ENCODE measurements at regions not wholly inside any gene's neighbourhood (a gene's known extent, or its start where the extent isn't known, plus 50 kb on each side); places are given as distances from the start of the nearest gene placed in this dataset.
A peak's percentile ranks its signal among the peaks of the same experiment; 100 is the strongest.

- Mint-ChIP-seq H3K27ac (no peak overlapping the region), H3K27me3 (ENCODE audit: insufficient read depth, low read depth, poor library complexity) (peaks cover 4% of the 10 kb centered on the region), H3K4me1 (peaks cover 18% of the 10 kb centered on the region), H3K9me3 (no peaks in the 10 kb centered on the region), H3K36me3 (ENCODE audit: low read depth) (no peaks in the 10 kb centered on the region), H3K4me3 (no peak overlapping the region)
- Histone ChIP-seq H4K20me1 (replicated peaks; ENCODE audit: insufficient read depth) (no peaks in the 10 kb centered on the region), H3F3A (replicated peaks; ENCODE audit: low read depth) (no peaks in the 10 kb centered on the region), H3K4me2 (no peak overlapping the region), H3K36me3 (ENCODE audit: insufficient read depth) (no peaks in the 10 kb centered on the region), H3K9me2 (ENCODE audit: insufficient read depth) (no peaks in the 10 kb centered on the region), H2AFZ (peak overlapping the region; percentile 9; the same call in 1 of the 2 replicates), H3K27ac (ENCODE audit: low read depth) (no peak overlapping the region), H3K27me3 (ENCODE audit: insufficient read depth) (no peaks in the 10 kb centered on the region), H3K4me1 (ENCODE audit: insufficient read depth) (no peaks in the 10 kb centered on the region), H3K4me3 (no peak overlapping the region), H3K79me2 (replicated peaks; ENCODE audit: insufficient read depth) (no peaks in the 10 kb centered on the region)
- no peak for TF ChIP-seq NANOG (IDR thresholded peaks at IDR 0.05; ENCODE audit: borderline replicate concordance)
- no peak for TF ChIP-seq CREB1 (CRISPR knock-in tag; IDR thresholded peaks at IDR 0.05; ENCODE audit: low read depth)
- TF ChIP-seq STAT1 (IDR thresholded peaks at IDR 0.05; ENCODE audit: unreplicated experiment) = no peak
- DNase-seq (ENCODE audit: low spot score) (no peak), ATAC-seq (no peak)
Measured at GRCh38 chr2:15733867-15734673, 142.4 kb downstream of the DDX1 start.

DNA sequence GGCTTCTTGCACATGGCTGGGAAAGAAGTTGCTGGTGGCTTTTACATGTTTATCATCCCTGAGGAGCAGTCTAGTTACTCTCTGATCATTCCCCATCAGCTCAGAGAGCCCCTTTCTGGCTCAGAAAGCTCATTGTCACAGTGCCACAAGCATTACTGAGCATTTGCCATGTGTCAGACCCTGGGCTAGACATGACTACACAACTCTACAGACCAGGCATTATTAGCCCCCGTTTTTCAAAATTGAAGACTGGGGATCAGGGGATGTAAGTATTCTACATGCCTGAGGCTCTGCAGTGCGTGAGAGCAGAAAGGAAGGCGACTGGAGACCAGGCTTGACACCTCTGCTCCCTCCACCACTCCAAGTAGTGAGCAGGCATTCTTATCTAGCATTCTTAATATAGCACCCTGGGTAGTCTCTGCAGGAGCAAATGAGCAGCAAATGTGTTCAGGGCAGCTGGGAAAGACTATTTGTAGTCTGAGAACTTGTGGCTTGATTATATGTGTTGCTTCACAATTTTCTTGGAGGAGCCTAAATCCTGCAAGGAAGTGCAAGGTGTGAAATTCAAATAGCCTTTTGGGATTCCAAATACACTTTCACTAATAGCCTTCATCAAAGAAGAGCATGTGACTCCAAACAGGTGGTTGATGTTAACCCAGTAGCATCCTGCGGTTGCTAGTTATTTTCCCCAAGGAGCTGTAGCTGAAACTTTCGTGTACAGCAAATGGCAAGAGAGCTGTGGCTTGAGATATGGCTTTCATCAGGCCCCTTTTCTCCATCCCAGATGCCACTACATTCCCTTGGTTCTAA lies 143.2 kb downstream of the DDX1 start:
- no peaks in the 10 kb centered on the region for H3K4me1 ChIP-seq (ENCODE audit: insufficient read depth)
- Mint-ChIP-seq H3K9me3 (no peaks in the 10 kb centered on the region), H3K4me1 (peaks cover 18% of the 10 kb centered on the region), H3K27ac (no peak overlapping the region), H3K27me3 (ENCODE audit: insufficient read depth, low read depth, poor library complexity) (peaks cover 4% of the 10 kb centered on the region), H3K36me3 (ENCODE audit: low read depth) (no peaks in the 10 kb centered on the region), H3K4me3 (no peak overlapping the region)
- no peaks in the 10 kb centered on the region for H3K27me3 ChIP-seq (ENCODE audit: insufficient read depth)
- H3K9me2 ChIP-seq (ENCODE audit: insufficient read depth) = no peaks in the 10 kb centered on the region
- ATAC-seq (no peak; the same call in 2 of the 3 replicates), DNase-seq (ENCODE audit: low spot score) (no peak)
- H3K79me2 ChIP-seq (replicated peaks; ENCODE audit: insufficient read depth) = no peaks in the 10 kb centered on the region
- peak overlapping the region; percentile 9; the same call in 1 of the 2 replicates for H2AFZ ChIP-seq
- H3K36me3 ChIP-seq (ENCODE audit: insufficient read depth) = no peaks in the 10 kb centered on the region
- no peaks in the 10 kb centered on the region for H3F3A ChIP-seq (replicated peaks; ENCODE audit: low read depth)
- H3K4me2 ChIP-seq = no peak overlapping the region
- no peak overlapping the region for H3K27ac ChIP-seq (ENCODE audit: low read depth)
- no peaks in the 10 kb centered on the region for H4K20me1 ChIP-seq (replicated peaks; ENCODE audit: insufficient read depth)
- no peak overlapping the region for H3K4me3 ChIP-seq
- TF ChIP-seq EZH2 (IDR thresholded peaks at IDR 0.05; ENCODE audit: low read depth, unreplicated experiment) = no peak
- TF ChIP-seq, protein P1, sequence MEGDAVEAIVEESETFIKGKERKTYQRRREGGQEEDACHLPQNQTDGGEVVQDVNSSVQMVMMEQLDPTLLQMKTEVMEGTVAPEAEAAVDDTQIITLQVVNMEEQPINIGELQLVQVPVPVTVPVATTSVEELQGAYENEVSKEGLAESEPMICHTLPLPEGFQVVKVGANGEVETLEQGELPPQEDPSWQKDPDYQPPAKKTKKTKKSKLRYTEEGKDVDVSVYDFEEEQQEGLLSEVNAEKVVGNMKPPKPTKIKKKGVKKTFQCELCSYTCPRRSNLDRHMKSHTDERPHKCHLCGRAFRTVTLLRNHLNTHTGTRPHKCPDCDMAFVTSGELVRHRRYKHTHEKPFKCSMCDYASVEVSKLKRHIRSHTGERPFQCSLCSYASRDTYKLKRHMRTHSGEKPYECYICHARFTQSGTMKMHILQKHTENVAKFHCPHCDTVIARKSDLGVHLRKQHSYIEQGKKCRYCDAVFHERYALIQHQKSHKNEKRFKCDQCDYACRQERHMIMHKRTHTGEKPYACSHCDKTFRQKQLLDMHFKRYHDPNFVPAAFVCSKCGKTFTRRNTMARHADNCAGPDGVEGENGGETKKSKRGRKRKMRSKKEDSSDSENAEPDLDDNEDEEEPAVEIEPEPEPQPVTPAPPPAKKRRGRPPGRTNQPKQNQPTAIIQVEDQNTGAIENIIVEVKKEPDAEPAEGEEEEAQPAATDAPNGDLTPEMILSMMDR (conservative IDR thresholded peaks at IDR 0.05; ENCODE audit: low read depth in 2 of 2) = no peak
- no peak for TF ChIP-seq ZNF114 (CRISPR knock-in tag; IDR thresholded peaks at IDR 0.05)
- no peak for TF ChIP-seq JUNB (IDR thresholded peaks at IDR 0.05; ENCODE audit: unreplicated experiment)
- TF ChIP-seq CREB1 (CRISPR knock-in tag; IDR thresholded peaks at IDR 0.05; ENCODE audit: low read depth) = no peak
- no peak for TF ChIP-seq NANOG (IDR thresholded peaks at IDR 0.05; ENCODE audit: borderline replicate concordance)
- TF ChIP-seq STAT1 (IDR thresholded peaks at IDR 0.05; ENCODE audit: unreplicated experiment) = no peak
- no peak for TF ChIP-seq ZNF331 (CRISPR knock-in tag; IDR thresholded peaks at IDR 0.05; ENCODE audit: low read depth)
- TF ChIP-seq, protein P2, sequence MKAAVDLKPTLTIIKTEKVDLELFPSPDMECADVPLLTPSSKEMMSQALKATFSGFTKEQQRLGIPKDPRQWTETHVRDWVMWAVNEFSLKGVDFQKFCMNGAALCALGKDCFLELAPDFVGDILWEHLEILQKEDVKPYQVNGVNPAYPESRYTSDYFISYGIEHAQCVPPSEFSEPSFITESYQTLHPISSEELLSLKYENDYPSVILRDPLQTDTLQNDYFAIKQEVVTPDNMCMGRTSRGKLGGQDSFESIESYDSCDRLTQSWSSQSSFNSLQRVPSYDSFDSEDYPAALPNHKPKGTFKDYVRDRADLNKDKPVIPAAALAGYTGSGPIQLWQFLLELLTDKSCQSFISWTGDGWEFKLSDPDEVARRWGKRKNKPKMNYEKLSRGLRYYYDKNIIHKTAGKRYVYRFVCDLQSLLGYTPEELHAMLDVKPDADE (IDR thresholded peaks at IDR 0.05) = no peak
- TF ChIP-seq POLR2AphosphoS5 (IDR thresholded peaks at IDR 0.05; ENCODE audit: low read depth) = no peak
- no peak for TF ChIP-seq REST (IDR thresholded peaks at IDR 0.05; ENCODE audit: unreplicated experiment)
- TF ChIP-seq EZH2phosphoT487 (IDR thresholded peaks at IDR 0.05; ENCODE audit: unreplicated experiment) = no peak

Measured in GM23338 (cell line).